Heart left ventricle (tissue), 13 donors: ENCODE measurements at regions not wholly inside any gene's neighbourhood (a gene's known extent, or its start where the extent isn't known, plus 50 kb on each side); places are given as distances from the start of the nearest gene placed in this dataset.

ENCODE experiments used
- CTCF ChIP-seq, 12 donors: fragments of 200-600 bp; sonication (generic) in 4 of 12; IDR thresholded peaks; one replicate each; pipeline versions ENCODE4 v1.5.0 to v1.8.0; 2018 to 2022; ENCODE audit warnings: antibody characterized with exemption in 12 of 12, mild to moderate bottlenecking in 5 of 12
- POLR2A ChIP-seq, 2 donors: fragments of 450-650 bp; IDR thresholded peaks; one replicate each; pipeline ENCODE4 v1.6.1; 2017; ENCODE audit warnings: antibody characterized with exemption in 2 of 2, mild to moderate bottlenecking in 2 of 2, moderate library complexity in 2 of 2
- donor health status: ischemic (EF 13 %, LVEDD 7.1; RV severe dilation, severe dysfunction).
- donor health status: DM: no; HTN: yes; CAD: no.
- donor health status: DM: no; HTN: no; CAD: no.
- donor health status: ischemic (EF 25% LVEDD 6.9; RV normal size, moderate dysfunction).
- donor health status: ischemic (EF 25% LVEDD 5.7; RV mildly dilated, moderate dysfunction).
- donor health status: ischemic (EF 35%, LVEDD 5.7; RV mildly dilated, moderate dysfunction).
- donor health status: nonischemic (EF 11% LVEDD 7.7; RV severe dilation, severe dysfunction).
- donor health status: DM: yes; HTN: yes; CAD: no.
- donor health status: PGD.
- donor health status: ischemic (EF 29% LVEDD 5.4; RV normal size, mild dysfunction).
- donor health status: nonischemic (EF 23%, LVEDD 6.1; RV moderate dilation, normal function).

- TF ChIP-seq CTCF (IDR thresholded peaks at IDR 0.05) (no peak), POLR2A (IDR thresholded peaks at IDR 0.05) (no peak)
Measured at GRCh38 chr1:181239086-181239485, 150.6 kb downstream of the IER5 start.
